ENCODE measurements at regions not wholly inside any gene's neighbourhood (a gene's known extent, or its start where the extent isn't known, plus 50 kb on each side); places are given as distances from the start of the nearest gene placed in this dataset.

DNA sequence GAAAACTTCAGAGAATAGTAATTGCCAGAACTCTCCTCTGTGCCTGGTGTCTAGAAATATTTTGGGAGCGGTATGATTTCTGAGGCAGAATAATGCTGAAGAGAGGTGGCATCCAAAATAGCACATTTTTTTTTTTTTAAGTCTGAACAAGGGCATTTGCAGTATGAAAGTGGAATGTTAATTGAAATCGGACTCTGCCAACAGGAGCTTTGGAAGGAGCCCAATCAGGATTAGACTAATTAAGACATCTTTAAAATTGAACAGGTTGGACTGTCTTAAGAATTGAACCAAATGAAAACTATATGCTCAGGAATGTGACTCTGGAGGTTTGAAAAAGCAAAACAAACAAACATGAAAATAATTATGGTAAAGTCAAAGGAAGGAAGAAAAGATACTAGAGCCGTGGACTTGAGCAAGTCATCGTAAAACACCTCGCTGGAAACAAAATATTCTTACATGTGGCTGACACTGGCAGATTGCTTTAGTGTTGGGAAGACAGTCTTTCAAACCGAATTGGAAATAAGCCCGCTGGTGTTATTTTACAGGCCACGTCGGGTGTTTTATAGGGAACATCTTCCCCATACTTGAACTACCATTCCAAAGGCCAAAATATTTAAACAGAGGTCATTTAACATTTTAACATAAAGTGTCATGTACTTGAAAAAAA is 436.3 kb downstream of the VRK1 start:
- DNase-seq (ENCODE audit: low read depth in 4 of 4, low spot score in 2 of 4) = no peak

- DNase-seq (ENCODE audit: low read depth in 4 of 4, low spot score in 2 of 4) = no peak
These were observed 449.5 kb downstream of the VRK1 start for GRCh38 chr14:97246648-97247047.

DNA sequence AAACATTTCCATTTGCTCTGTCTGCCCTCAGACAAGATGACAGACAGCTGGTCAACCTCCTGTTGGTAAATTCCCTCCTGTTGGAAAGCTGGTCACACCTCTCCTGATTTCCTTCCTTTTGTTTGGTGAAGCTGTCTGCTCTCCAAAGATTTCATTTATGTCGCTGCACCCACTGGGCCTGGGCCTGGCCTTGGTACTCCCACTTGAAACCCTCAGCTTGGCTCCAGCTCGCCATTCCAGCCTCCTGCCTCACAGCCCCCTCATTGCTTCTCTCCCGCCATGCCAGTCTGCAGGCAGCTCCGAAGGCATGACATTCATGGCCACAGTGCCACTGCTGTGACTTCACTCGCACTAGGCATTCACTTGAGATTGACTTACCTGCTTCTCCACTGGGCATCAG is 451.8 kb downstream of the VRK1 start:
- no peak for DNase-seq (ENCODE audit: low read depth in 4 of 4, low spot score in 2 of 4)

DNA sequence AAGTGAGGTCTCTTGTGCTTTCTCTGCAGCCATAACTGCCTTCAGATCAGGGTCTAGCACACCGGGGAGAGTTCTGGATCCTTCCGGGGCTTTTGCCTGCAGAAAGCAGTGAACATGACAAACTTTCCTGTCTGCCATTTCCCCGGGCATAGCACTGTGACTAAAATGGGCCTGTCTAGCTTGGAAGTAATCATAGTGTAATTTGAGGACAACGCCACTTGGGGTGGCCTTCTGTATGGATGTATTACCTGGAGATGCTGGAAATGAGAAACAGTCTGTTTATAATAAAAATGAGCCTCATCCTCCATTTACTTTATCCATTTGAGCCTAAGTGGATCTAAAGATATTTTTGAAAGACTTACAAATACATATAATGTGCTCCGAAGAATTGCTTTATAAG is 453.7 kb downstream of the VRK1 start:
- DNase-seq (ENCODE audit: low read depth in 4 of 4, low spot score in 2 of 4) = no peak

- DNase-seq (ENCODE audit: low read depth in 4 of 4, low spot score in 2 of 4) = no peak
These were observed 454.4 kb downstream of the VRK1 start for GRCh38 chr14:97251491-97252155.

DNA sequence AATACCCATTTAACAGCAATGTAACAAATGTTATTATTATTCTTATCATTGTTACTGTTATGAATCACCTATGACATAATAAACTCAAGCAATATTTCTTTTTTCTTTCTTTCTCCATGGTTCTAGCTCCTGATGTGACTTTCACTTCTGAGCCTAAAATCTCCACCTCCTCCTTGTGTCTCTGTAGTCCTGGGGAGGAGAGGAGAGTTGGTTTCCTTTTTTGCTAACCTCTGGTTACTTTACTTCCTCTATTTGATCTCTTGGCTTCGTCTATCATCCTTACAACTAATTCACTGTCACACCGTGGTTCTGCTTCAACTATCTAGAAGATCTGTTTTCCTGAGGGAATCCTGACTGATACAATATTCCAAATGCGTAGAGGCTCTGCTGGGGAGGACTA is 456.6 kb downstream of the VRK1 start:
- no peak for DNase-seq (ENCODE audit: low read depth in 4 of 4, low spot score in 2 of 4)

- no peak for DNase-seq (ENCODE audit: low read depth in 4 of 4, low spot score in 2 of 4)
These were observed 465.2 kb downstream of the VRK1 start for GRCh38 chr14:97262336-97262735.

DNA sequence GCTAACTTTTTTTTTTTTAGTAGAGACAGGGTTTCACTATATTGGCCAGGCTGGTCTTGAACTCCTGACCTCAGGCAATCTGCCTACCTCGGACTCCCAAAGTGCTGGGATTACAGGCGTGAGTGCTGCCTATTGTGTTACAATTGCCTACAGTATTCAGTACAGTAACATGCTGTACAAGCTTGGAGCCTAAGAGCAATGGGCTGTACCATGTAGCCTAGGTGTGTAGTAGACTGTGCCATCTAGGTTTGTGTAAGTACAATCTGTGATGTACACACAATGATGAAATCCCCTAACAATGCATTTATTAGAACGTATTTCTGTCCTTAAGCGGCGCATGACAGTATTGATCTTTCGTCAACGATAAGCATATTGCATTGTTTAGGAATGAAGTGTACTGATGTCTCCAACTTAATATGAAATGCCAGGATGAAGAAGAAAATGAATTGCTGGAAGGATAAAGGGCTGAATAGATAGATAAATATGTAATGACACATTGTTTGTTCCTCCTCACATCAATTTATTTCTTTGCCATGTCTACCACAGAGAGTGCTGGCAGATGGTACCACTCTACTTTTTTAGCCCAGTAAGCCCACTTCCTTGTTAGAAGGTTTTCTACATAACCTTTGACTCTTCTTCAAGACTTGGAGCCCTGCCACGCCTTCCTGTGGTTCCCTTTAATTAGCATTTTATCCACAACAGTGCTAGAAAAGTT is 467.5 kb downstream of the VRK1 start:
- DNase-seq (ENCODE audit: low read depth in 4 of 4, low spot score in 2 of 4) = no peak

GRCh38 chr14:97266653-97267052 is 469.5 kb downstream of the VRK1 start:
- no peak for DNase-seq (ENCODE audit: low read depth in 4 of 4, low spot score in 2 of 4)

DNA sequence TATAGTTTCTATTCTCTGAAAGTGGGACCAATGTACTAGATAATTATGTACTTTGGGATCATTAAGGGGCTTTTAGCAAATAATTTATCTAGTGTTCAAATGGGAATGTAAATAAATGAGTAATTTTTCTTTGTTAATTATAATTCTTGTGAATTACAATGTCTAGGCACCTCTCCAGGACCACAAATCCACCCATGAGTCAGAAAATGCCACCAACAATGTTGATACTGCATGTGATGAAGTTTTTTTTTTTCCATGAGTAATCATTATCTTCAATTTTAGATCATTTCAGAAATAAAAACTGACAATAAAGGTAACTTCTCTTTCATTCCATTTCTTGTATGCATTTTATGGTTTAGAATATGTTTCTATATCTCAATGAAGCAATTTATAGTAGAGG is 470.3 kb downstream of the VRK1 start:
- DNase-seq (ENCODE audit: low read depth in 4 of 4, low spot score in 2 of 4) = no peak

DNA sequence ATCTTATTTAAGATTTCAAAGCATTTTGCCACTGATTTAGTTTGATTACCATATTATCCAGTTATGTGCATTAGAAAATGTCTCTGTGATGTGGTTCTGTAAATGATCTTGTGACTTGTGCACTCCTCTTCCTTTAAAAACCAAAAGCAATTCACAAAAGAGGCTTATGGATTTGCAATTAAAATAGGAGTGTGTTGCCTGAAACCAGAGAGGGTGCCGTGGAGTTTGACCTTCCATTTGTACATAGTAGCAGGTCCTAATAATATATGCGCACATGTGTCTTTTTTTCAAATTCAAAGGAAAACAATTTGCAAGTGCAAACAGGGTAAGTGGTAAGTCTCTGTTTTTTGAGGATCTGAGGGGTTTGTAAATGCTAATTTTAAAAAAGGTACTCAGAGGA is 470.9 kb downstream of the VRK1 start:
- DNase-seq (ENCODE audit: low read depth in 4 of 4, low spot score in 2 of 4) = no peak

GRCh38 chr14:97270308-97270707 is 473.1 kb downstream of the VRK1 start:
- DNase-seq (ENCODE audit: low read depth in 4 of 4, low spot score in 2 of 4) = no peak

DNA sequence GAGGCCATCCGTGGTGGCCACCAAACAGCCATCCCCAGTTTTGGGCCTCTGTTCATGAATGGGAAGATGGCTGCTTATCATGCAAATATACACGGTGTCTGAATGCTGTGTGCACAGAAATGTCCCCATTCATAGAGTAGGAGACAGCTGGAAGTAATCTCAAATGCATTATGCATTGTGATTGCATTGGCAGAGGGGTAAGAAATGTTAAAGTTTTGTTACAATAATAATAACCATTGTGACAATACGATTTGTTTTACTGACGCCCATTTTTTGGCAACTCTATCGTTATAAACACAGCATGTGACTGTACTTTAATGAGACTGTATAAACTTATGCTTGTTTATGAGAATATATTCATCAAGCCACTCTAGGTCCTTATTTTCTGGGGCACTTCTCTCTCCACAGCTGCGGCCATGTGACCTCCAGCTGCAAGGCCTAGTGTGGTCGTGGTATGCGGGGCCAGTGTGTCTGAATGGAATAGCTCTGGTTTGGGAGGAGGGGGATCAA is 474.3 kb downstream of the VRK1 start:
- DNase-seq (ENCODE audit: low read depth in 4 of 4, low spot score in 2 of 4) = no peak

DNA sequence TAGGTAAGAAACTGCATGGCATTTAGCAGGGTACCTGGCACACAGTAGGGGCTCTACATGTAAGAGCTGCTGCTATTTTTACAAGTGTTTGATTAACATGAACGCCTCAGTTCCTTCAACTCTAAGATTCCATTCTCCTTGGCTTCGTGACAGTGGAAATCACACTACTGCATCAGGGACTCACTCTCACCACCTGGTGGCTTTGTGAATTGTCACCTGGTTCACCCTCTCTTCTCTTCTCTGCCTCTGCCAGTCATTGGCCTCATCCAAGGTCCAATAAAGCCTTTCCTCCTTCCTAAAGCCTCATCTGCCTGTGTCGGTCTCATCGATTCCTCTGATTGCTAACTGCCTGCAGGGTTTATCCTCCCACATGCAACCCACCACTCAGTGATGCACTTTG is 476.4 kb downstream of the VRK1 start:
- no peak for DNase-seq (ENCODE audit: low read depth in 4 of 4, low spot score in 2 of 4)

GRCh38 chr14:97274626-97275025 is 477.4 kb downstream of the VRK1 start:
- no peak for DNase-seq (ENCODE audit: low read depth in 4 of 4, low spot score in 2 of 4)

DNA sequence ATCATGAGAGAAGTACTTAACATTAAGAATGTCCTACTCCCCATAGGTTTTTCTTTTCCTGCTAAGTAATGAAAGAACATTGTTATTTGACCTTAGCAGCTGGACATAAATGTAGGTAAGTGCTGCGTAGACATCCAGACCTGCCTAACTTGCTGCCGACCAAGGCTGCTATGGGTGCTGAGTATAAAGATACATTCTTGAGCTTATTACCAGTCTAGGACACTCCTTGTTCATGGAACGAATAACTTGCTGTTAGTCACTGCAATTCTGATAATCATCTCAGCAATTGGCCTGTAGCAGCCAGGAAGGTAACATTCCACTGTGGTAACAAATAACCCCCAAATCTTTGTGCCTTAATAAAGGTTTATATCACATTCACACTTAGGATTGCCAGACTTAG is 478.1 kb downstream of the VRK1 start:
- DNase-seq (ENCODE audit: low read depth in 4 of 4, low spot score in 2 of 4) = no peak

GRCh38 chr14:97276573-97276972 is 479.4 kb downstream of the VRK1 start:
- no peak for DNase-seq (ENCODE audit: low read depth in 4 of 4, low spot score in 2 of 4)

DNA sequence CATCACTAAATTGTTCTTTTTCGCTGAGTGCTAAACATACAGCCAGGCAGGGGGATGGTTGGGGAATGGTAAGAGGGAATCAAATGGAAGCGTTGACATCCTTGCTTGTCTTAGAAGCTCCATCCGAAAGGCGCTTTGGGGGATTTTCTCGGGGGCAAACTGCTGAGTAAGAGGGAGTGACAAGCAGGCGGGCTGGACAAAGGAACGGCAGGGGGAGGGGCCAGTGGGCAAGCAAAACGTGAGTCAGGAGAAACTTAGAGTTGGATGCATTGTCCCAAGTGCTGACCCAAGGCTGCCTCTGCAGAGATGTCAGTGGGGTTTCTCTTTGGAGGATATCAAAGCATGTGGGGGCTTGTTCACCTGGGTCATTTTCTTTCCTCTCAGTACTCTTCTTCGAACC is 480.5 kb downstream of the VRK1 start:
- DNase-seq (ENCODE audit: low read depth in 4 of 4, low spot score in 2 of 4) = no peak

- DNase-seq (ENCODE audit: low read depth in 4 of 4, low spot score in 2 of 4) = no peak
These were observed 483.3 kb downstream of the VRK1 start for GRCh38 chr14:97280526-97280925.

DNA sequence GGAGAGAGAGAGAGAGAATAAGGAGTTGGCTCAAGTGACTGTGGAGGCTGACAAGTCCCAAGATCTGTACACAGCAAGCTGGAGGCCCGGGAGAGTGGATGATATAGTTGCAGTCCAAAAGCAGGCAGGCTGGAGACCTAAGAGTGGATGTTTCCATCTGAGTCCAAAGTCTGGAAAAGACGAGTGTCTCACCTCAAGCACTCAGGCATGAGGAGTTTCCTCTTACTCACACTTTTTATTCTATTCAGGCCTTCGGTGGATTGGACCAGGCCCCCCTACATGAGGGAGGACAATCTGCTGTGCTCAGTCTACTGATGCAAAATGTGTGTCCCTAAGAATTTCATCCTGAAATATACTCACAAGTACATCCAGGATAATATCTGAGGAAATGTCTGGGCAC is 484.6 kb downstream of the VRK1 start:
- DNase-seq (ENCODE audit: low read depth in 4 of 4, low spot score in 2 of 4) = no peak

DNA sequence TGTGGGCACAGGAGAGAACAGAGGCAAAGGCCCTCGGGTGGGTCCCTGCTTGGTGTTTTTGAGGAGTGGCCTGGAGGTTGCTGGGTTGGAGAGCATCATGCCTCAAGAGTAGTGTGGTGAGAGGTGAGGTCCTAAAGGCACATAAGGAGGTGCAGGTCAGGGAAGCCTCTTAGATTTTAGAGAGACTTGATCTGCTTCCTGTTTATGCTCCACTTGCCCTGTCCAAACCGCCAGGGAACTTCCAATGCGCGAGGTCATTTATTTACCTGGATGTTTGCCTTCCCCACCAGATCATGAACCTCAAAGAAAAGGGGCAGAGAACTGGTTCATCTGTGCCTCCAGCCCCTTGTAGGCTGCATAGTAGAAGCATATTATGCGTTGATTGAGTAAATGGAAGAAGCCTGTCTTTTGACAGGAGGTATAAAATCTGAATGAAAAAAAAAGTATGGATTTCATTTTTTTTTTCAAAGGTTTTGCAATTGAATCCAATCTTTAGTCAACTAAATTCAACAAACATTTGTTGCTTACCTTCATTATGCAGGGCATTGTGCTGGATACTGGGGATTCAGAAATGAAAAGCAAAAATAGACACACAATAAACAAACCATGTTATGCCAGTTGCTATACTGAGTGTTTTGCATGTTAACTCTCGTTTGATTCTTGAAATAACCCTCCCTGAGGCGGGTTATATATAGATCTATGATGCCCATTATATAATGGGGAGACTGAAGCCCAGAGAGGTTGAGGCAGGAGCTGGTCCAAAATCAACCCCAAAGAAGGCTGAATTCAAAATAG is 485.2 kb downstream of the VRK1 start:
- DNase-seq (ENCODE audit: low read depth in 4 of 4, low spot score in 2 of 4) = no peak

Measured in left renal cortex interstitium (tissue), 4 donors.